GM19025 (cell line): ENCODE measurements at regions not wholly inside any gene's neighbourhood (a gene's known extent, or its start where the extent isn't known, plus 50 kb on each side); places are given as distances from the start of the nearest gene placed in this dataset.
"Not testable (repeated sequence)": the region's sequence is repeated elsewhere in the genome, so short reads cannot be mapped to it uniquely, and the experiment has no call there.

Source experiments
- ATAC-seq: cut with Tn5 transposase; IDR thresholded peaks from one replicate; pipeline ENCODE4 v1.9.1; 2021; ENCODE audit warnings: mild to moderate bottlenecking, low read depth, moderate library complexity; ENCODE audit not compliant: unreplicated experiment

GRCh38 chr1:121095014-121095413 lies 89.1 kb downstream of the FAM72B start:
- not testable (repeated sequence) for ATAC-seq

- peak; percentile 91 for ATAC-seq
Measured at GRCh38 chr1:121097127-121097866, 86.8 kb downstream of the FAM72B start.

- not testable (repeated sequence) for ATAC-seq
Measured at GRCh38 chr1:121097867-121098215, 86.3 kb downstream of the FAM72B start.

- not testable (repeated sequence) for ATAC-seq
Measured at GRCh38 chr1:121109025-121109424, 75.1 kb downstream of the FAM72B start.

- not testable (repeated sequence) for ATAC-seq
Measured at GRCh38 chr1:121116522-121117297, 67.4 kb downstream of the FAM72B start.

- not testable (repeated sequence) for ATAC-seq
Measured at GRCh38 chr1:121117298-121117611, 66.9 kb downstream of the FAM72B start.

GRCh38 chr1:121117622-121118479 lies 66.3 kb downstream of the FAM72B start:
- ATAC-seq: not testable (repeated sequence)
